Astrocyte (in vitro differentiated cells and primary cell): ENCODE measurements at regions not wholly inside any gene's neighbourhood (a gene's known extent, or its start where the extent isn't known, plus 50 kb on each side); places are given as distances from the start of the nearest gene placed in this dataset.

Experiments used
- DNase-seq: peaks from one replicate; pipeline ENCODE4 v3.0.0-alpha.2; 2010; ENCODE audit warnings: low read depth
- FAIRE-seq: peaks from 2 replicates; lab custom pipeline; 2011; peaks lifted over from hg19 to GRCh38; lab: Jason Lieb, UNC
- H2AFZ ChIP-seq: 2 replicates; pipeline ENCODE4 v1.6.0; 2012; ENCODE audit warnings: low read depth, low read length, inconsistent platforms
- H3K27ac ChIP-seq: 2 replicates; pipeline ENCODE4 v1.5.1; 2011; ENCODE audit warnings: low read depth, low read length, inconsistent platforms
- H3K27me3 ChIP-seq: 2 replicates; pipeline ENCODE4 v1.6.0; 2011; ENCODE audit warnings: low read length, inconsistent platforms; ENCODE audit not compliant: insufficient read depth
- H3K36me3 ChIP-seq: 2 replicates; pipeline ENCODE4 v1.5.1; 2011; ENCODE audit warnings: low read length, inconsistent platforms; ENCODE audit not compliant: insufficient read depth
- H3K4me1 ChIP-seq: 2 replicates; pipeline ENCODE4 v1.5.1; 2011; ENCODE audit warnings: low read length, inconsistent platforms; ENCODE audit not compliant: insufficient read depth
- H3K4me2 ChIP-seq: 2 replicates; pipeline ENCODE4 v1.6.0; 2012; ENCODE audit warnings: low read length, inconsistent platforms
- H3K4me3 ChIP-seq: 2 replicates; pipeline ENCODE4 v1.5.1; 2011; ENCODE audit warnings: low read depth, mild to moderate bottlenecking, low read length, inconsistent platforms; ENCODE audit not compliant: insufficient read depth
- H3K79me2 ChIP-seq: 2 replicates; pipeline ENCODE4 v1.6.0; 2012; ENCODE audit warnings: mild to moderate bottlenecking, low read length, inconsistent platforms; ENCODE audit not compliant: insufficient read depth
- H3K9ac ChIP-seq: 2 replicates; pipeline ENCODE4 v1.6.0; 2012; ENCODE audit warnings: mild to moderate bottlenecking, low read length, inconsistent platforms
- H3K9me3 ChIP-seq: 2 replicates; pipeline ENCODE4 v1.5.1; 2012; ENCODE audit warnings: low read depth, mild to moderate bottlenecking, low read length, inconsistent platforms; ENCODE audit not compliant: insufficient read depth
- H4K20me1 ChIP-seq: 2 replicates; pipeline ENCODE4 v1.6.0; 2012; ENCODE audit warnings: low read length, inconsistent platforms; ENCODE audit not compliant: insufficient read depth
- H3K27ac Mint-ChIP-seq: one replicate; pipeline ENCODE4 v1.8.0; 2021; ENCODE audit warnings: mild to moderate bottlenecking, mixed read lengths; ENCODE audit not compliant: unreplicated experiment
- H3K27me3 Mint-ChIP-seq: one replicate; pipeline ENCODE4 v1.8.0; 2021; ENCODE audit warnings: low read depth, mixed read lengths; ENCODE audit not compliant: unreplicated experiment
- H3K36me3 Mint-ChIP-seq: one replicate; pipeline ENCODE4 v1.8.0; 2021; ENCODE audit warnings: low read depth, mixed read lengths; ENCODE audit not compliant: unreplicated experiment
- H3K4me1 Mint-ChIP-seq: one replicate; pipeline ENCODE4 v1.8.0; 2021; ENCODE audit warnings: low read depth, mixed read lengths; ENCODE audit not compliant: unreplicated experiment
- H3K4me3 Mint-ChIP-seq: one replicate; pipeline ENCODE4 v1.8.0; 2021; ENCODE audit warnings: mild to moderate bottlenecking, moderate library complexity, mixed read lengths; ENCODE audit not compliant: unreplicated experiment
- H3K9me3 Mint-ChIP-seq: one replicate; pipeline ENCODE4 v1.8.0; 2021; ENCODE audit warnings: mild to moderate bottlenecking, mixed read lengths; ENCODE audit not compliant: unreplicated experiment
- EZH2 ChIP-seq: IDR thresholded peaks from 2 replicates; pipeline ENCODE4 v1.6.1; 2012; ENCODE audit warnings: mild to moderate bottlenecking, low read length, inconsistent platforms; ENCODE audit not compliant: insufficient read depth
- TF ChIP-seq, protein P1 (sequence below): IDR thresholded peaks from 2 replicates; pipeline ENCODE4 v1.5.1; 2011; ENCODE audit warnings: low read depth, mild to moderate bottlenecking, inconsistent platforms, low read length, moderate library complexity; ENCODE audit not compliant: insufficient read depth

DNA sequence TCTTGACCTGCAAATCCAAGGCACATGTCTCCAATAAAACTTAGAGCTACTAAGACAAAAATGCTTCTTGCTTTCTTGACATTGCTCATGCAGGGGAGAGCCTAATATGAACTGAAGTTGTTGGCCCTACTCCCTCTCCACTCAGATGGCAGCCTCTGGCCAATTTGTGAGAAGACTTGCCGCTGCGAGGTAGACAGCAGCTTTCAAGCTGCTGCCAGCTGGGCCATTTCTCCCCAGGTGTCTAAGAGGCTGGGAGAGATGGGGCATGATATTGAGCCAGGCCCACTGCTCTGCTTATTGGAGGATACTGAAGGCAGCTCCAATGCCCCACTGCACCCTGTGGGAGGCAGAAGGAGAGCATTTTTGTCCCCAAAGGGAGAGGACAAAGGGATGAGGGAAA lies 380.5 kb downstream of the RASEF start:
- Mint-ChIP-seq H3K4me3 (no peak overlapping the region), H3K27me3 (peaks cover 13% of the 10 kb centered on the region), H3K36me3 (no peaks in the 10 kb centered on the region), H3K4me1 (no peaks in the 10 kb centered on the region), H3K27ac (no peak overlapping the region), H3K9me3 (no peaks in the 10 kb centered on the region)
- FAIRE-seq (no peak), DNase-seq (no peak)
- Histone ChIP-seq H3K4me1 (no peaks in the 10 kb centered on the region), H3K36me3 (no peaks in the 10 kb centered on the region), H3K27me3 (no peaks in the 10 kb centered on the region), H3K27ac (no peak overlapping the region), H4K20me1 (no peaks in the 10 kb centered on the region), H3K9ac (no peak overlapping the region), H2AFZ (no peak overlapping the region), H3K79me2 (no peaks in the 10 kb centered on the region), H3K4me2 (no peak overlapping the region), H3K9me3 (no peaks in the 10 kb centered on the region), H3K4me3 (no peak overlapping the region)
- TF ChIP-seq EZH2, result no peak
- TF ChIP-seq, protein P1, sequence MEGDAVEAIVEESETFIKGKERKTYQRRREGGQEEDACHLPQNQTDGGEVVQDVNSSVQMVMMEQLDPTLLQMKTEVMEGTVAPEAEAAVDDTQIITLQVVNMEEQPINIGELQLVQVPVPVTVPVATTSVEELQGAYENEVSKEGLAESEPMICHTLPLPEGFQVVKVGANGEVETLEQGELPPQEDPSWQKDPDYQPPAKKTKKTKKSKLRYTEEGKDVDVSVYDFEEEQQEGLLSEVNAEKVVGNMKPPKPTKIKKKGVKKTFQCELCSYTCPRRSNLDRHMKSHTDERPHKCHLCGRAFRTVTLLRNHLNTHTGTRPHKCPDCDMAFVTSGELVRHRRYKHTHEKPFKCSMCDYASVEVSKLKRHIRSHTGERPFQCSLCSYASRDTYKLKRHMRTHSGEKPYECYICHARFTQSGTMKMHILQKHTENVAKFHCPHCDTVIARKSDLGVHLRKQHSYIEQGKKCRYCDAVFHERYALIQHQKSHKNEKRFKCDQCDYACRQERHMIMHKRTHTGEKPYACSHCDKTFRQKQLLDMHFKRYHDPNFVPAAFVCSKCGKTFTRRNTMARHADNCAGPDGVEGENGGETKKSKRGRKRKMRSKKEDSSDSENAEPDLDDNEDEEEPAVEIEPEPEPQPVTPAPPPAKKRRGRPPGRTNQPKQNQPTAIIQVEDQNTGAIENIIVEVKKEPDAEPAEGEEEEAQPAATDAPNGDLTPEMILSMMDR, result no peak

DNA sequence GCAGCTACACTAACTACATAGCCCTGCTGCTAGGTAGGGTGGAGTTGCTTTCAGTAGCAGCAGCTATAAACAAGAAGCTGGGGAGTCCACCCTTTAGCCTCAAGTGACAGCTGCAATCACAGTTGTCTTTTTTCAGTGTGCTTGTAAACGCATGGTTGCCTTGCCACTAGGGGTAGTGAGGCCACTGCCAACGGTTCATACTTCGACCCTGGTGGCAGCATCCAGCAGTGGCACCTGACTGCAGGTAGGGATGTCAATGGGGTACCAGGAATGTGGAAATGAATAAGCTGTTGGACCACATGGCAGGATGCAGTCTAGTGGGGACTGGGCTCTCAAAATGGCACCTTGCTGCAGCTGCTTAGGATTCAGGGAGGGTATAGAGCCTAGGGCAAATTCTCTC lies 367.2 kb downstream of the RASEF start:
- Histone ChIP-seq H3K79me2 (no peaks in the 10 kb centered on the region), H3K4me3 (no peak overlapping the region), H3K9me3 (no peaks in the 10 kb centered on the region), H3K27me3 (no peaks in the 10 kb centered on the region), H3K9ac (no peak overlapping the region), H4K20me1 (no peaks in the 10 kb centered on the region), H3K4me2 (no peak overlapping the region), H3K36me3 (no peaks in the 10 kb centered on the region), H3K27ac (no peak overlapping the region), H3K4me1 (no peaks in the 10 kb centered on the region), H2AFZ (no peak overlapping the region)
- FAIRE-seq (no peak), DNase-seq (no peak)
- H3K36me3 Mint-ChIP-seq, result no peaks in the 10 kb centered on the region
- no peak for TF ChIP-seq EZH2
- TF ChIP-seq, protein P1, result no peak
- no peak overlapping the region for H3K4me3 Mint-ChIP-seq
- peaks cover 5% of the 10 kb centered on the region for H3K9me3 Mint-ChIP-seq
- no peaks in the 10 kb centered on the region for H3K27me3 Mint-ChIP-seq
- H3K27ac Mint-ChIP-seq, result peak overlapping the region; percentile 38
- H3K4me1 Mint-ChIP-seq, result no peaks in the 10 kb centered on the region

DNA sequence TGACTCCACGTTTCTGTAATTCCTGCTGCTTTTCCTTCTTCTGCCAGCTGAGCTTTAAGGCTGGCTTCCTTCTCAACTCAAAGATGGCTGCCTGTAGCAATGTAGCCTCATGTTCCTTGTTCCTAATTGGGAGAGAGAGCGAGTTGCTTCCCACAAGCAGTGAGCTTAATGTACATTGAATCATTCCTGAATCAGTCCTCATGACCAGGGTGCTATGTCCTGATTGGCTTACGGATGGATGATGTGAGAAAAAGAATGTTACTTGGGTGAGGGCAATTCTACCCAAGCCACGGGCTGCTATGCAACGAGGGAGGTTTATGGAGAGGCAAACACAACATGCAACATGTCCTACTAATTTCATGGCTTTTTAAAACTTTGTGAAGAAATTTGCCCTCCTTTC lies 356.2 kb downstream of the RASEF start:
- peaks cover 4% of the 10 kb centered on the region for H3K9me3 Mint-ChIP-seq
- no peaks in the 10 kb centered on the region for H3K36me3 Mint-ChIP-seq
- H3K27me3 Mint-ChIP-seq, result peaks cover 2% of the 10 kb centered on the region
- H3K27ac Mint-ChIP-seq, result no peak overlapping the region
- no peaks in the 10 kb centered on the region for H3K4me1 Mint-ChIP-seq
- TF ChIP-seq, protein P1, result no peak
- no peak for TF ChIP-seq EZH2
- no peaks in the 10 kb centered on the region for H3K9me3 ChIP-seq
- no peaks in the 10 kb centered on the region for H3K4me1 ChIP-seq
- no peaks in the 10 kb centered on the region for H3K27me3 ChIP-seq
- no peak for FAIRE-seq
- H3K4me3 ChIP-seq, result no peak overlapping the region
- no peak overlapping the region for H3K4me3 Mint-ChIP-seq
- no peaks in the 10 kb centered on the region for H4K20me1 ChIP-seq
- H3K4me2 ChIP-seq, result no peak overlapping the region
- no peak overlapping the region for H2AFZ ChIP-seq
- no peaks in the 10 kb centered on the region for H3K36me3 ChIP-seq
- DNase-seq, result no peak
- H3K79me2 ChIP-seq, result no peaks in the 10 kb centered on the region
- no peak overlapping the region for H3K9ac ChIP-seq
- H3K27ac ChIP-seq, result no peak overlapping the region
